H1 (cell line): ENCODE measurements at regions not wholly inside any gene's neighbourhood (a gene's known extent, or its start where the extent isn't known, plus 50 kb on each side); places are given as distances from the start of the nearest gene placed in this dataset.

ENCODE experiments used
- CTCF ChIP-seq, 3 experiments: IDR thresholded peaks; 1 replicate in 2 of 3; 2 replicates in 1 of 3; pipeline versions ENCODE4 v1.5.1 to v1.6.1; 2011; ENCODE audit warnings: low read length in 3 of 3, mild to moderate bottlenecking in 3 of 3, inconsistent platforms in 2 of 3, low read depth in 1 of 3, moderate library complexity in 1 of 3; ENCODE audit not compliant: insufficient read depth in 1 of 3; ENCODE audit errors: control extremely low read depth in 1 of 3
- MAX ChIP-seq: IDR thresholded peaks from 2 replicates; pipeline ENCODE4 v1.6.1; 2012; ENCODE audit warnings: inconsistent platforms
- RAD21 ChIP-seq, 2 experiments: IDR thresholded peaks in 1 of 2; conservative IDR thresholded peaks in 1 of 2; 2 replicates each; pipeline ENCODE4 v1.6.1; 2011; ENCODE audit warnings: low read depth in 2 of 2, low read length in 2 of 2, improper control_type of control experiment in 1 of 2, inconsistent platforms in 1 of 2, mild to moderate bottlenecking in 1 of 2, moderate library complexity in 1 of 2
- RXRA ChIP-seq: IDR thresholded peaks from 2 replicates; pipeline ENCODE4 v1.6.1; 2011; ENCODE audit warnings: low read depth, mild to moderate bottlenecking, low read length, moderate library complexity; ENCODE audit not compliant: insufficient read depth
- TBP ChIP-seq: IDR thresholded peaks from 2 replicates; pipeline ENCODE4 v1.6.1; 2011; ENCODE audit warnings: low read depth, low read length, improper control_type of control experiment

- TF ChIP-seq TBP, result no peak
- TF ChIP-seq RXRA, result no peak
- no peak for TF ChIP-seq CTCF (IDR thresholded peaks at IDR 0.05; ENCODE audit: control extremely low read depth in 1 of 3, insufficient read depth in 1 of 3, low read depth in 1 of 3, low read length in 3 of 3)
- TF ChIP-seq MAX, result no peak
- no peak for TF ChIP-seq RAD21 (IDR thresholded peaks at IDR 0.05 in 1 of 2, conservative IDR thresholded peaks at IDR 0.05 in 1 of 2; ENCODE audit: low read depth in 2 of 2, low read length in 2 of 2)
These were observed 144.1 kb upstream of the DPH6 start for GRCh38 chr15:35690089-35690488.
